HG03571 (cell line): ENCODE measurements at regions not wholly inside any gene's neighbourhood (a gene's known extent, or its start where the extent isn't known, plus 50 kb on each side); places are given as distances from the start of the nearest gene placed in this dataset.

Experiments
- ATAC-seq: cut with Tn5 transposase; IDR thresholded peaks from one replicate; pipeline ENCODE4 v1.9.1; 2021; ENCODE audit not compliant: unreplicated experiment

GRCh38 chr3:102529452-102529851 is 94.6 kb downstream of the ZPLD1 start:
- ATAC-seq, result no peak

- no peak for ATAC-seq
Observed at GRCh38 chr3:102530415-102531181, 95.8 kb downstream of the ZPLD1 start.

- ATAC-seq, result no peak
Observed at GRCh38 chr3:102531686-102532085, 96.9 kb downstream of the ZPLD1 start.

GRCh38 chr3:102532901-102533300 is 98.1 kb downstream of the ZPLD1 start:
- no peak for ATAC-seq

- no peak for ATAC-seq
Observed at GRCh38 chr3:102533784-102534183, 99.0 kb downstream of the ZPLD1 start.

- ATAC-seq, result peak; percentile 50
Observed at GRCh38 chr3:102536456-102536855, 101.6 kb downstream of the ZPLD1 start.

GRCh38 chr3:102537123-102537522 is 102.3 kb downstream of the ZPLD1 start:
- ATAC-seq, result no peak

- no peak for ATAC-seq
Observed at GRCh38 chr3:102544741-102545140, 109.9 kb downstream of the ZPLD1 start.

GRCh38 chr3:102545276-102545675 is 110.5 kb downstream of the ZPLD1 start:
- ATAC-seq, result no peak

- ATAC-seq, result no peak
Observed at GRCh38 chr3:102553876-102554275, 119.1 kb downstream of the ZPLD1 start.

- ATAC-seq, result no peak
Observed at GRCh38 chr3:102570511-102570910, 135.7 kb downstream of the ZPLD1 start.

- ATAC-seq, result no peak
Observed at GRCh38 chr3:102571006-102571405, 136.2 kb downstream of the ZPLD1 start.

GRCh38 chr3:102571720-102572384 is 137.0 kb downstream of the ZPLD1 start:
- ATAC-seq, result no peak

- ATAC-seq, result no peak
Observed at GRCh38 chr3:102573483-102574028, 138.7 kb downstream of the ZPLD1 start.

- no peak for ATAC-seq
Observed at GRCh38 chr3:102574355-102574754, 139.5 kb downstream of the ZPLD1 start.

- no peak for ATAC-seq
Observed at GRCh38 chr3:102576651-102577050, 141.8 kb downstream of the ZPLD1 start.

GRCh38 chr3:102577082-102577789 is 142.4 kb downstream of the ZPLD1 start:
- ATAC-seq, result no peak

- no peak for ATAC-seq
Observed at GRCh38 chr3:102580760-102581159, 145.9 kb downstream of the ZPLD1 start.

GRCh38 chr3:102586485-102586884 is 151.7 kb downstream of the ZPLD1 start:
- ATAC-seq, result no peak

- no peak for ATAC-seq
Observed at GRCh38 chr3:102593812-102594602, 159.2 kb downstream of the ZPLD1 start.

GRCh38 chr3:102595057-102595456 is 160.2 kb downstream of the ZPLD1 start:
- ATAC-seq, result no peak
